Germinal center (tissue), 1 donor: ENCODE measurements at regions not wholly inside any gene's neighbourhood (a gene's known extent, or its start where the extent isn't known, plus 50 kb on each side); places are given as distances from the start of the nearest gene placed in this dataset.

Experiments
- DNase-seq: peaks from one replicate; pipeline ENCODE4 v3.0.0; 2012; ENCODE audit warnings: mixed read lengths, low spot score

- peak; percentile 19 for DNase-seq
Measured at GRCh38 chr12:31867292-31867691, 91.9 kb upstream of the RESF1 start.

- no peak for DNase-seq
Measured at GRCh38 chr12:31866523-31866922, 92.7 kb upstream of the RESF1 start.

GRCh38 chr12:31865023-31865422, 94.2 kb upstream of the RESF1 start:
- DNase-seq = no peak

GRCh38 chr12:31861360-31861759, 97.9 kb upstream of the RESF1 start:
- no peak for DNase-seq

- no peak for DNase-seq
Measured at GRCh38 chr12:31860401-31860800, 98.8 kb upstream of the RESF1 start.

GRCh38 chr12:31859232-31859977, 99.8 kb upstream of the RESF1 start:
- peak; percentile 8 for DNase-seq

GRCh38 chr12:31855427-31855826, 103.8 kb upstream of the RESF1 start:
- no peak for DNase-seq

GRCh38 chr12:31853977-31854376, 105.2 kb upstream of the RESF1 start:
- DNase-seq = no peak

GRCh38 chr12:31853520-31853919, 105.7 kb upstream of the RESF1 start:
- DNase-seq = no peak

- DNase-seq = no peak
Measured at GRCh38 chr12:31850268-31850667, 108.9 kb upstream of the RESF1 start.

GRCh38 chr12:31849090-31849687, 110.0 kb upstream of the RESF1 start:
- DNase-seq = no peak

- no peak for DNase-seq
Measured at GRCh38 chr12:31846405-31846804, 112.8 kb upstream of the RESF1 start.

GRCh38 chr12:31845613-31846322, 113.4 kb upstream of the RESF1 start:
- DNase-seq = no peak

GRCh38 chr12:31843398-31844095, 114.7 kb upstream of the AMN1 start:
- no peak for DNase-seq

- no peak for DNase-seq
Measured at GRCh38 chr12:31837913-31838312, 109.1 kb upstream of the AMN1 start.

- peak; percentile 51 for DNase-seq
Measured at GRCh38 chr12:31835276-31835882, 106.6 kb upstream of the AMN1 start.

GRCh38 chr12:31834150-31834549, 105.3 kb upstream of the AMN1 start:
- no peak for DNase-seq

- DNase-seq = peak; percentile 15
Measured at GRCh38 chr12:31832740-31833729, 104.2 kb upstream of the AMN1 start.

- DNase-seq = no peak
Measured at GRCh38 chr12:31828071-31828470, 99.2 kb upstream of the AMN1 start.

GRCh38 chr12:31822761-31823160, 93.9 kb upstream of the AMN1 start:
- no peak for DNase-seq

GRCh38 chr12:31821484-31821883, 92.7 kb upstream of the AMN1 start:
- no peak for DNase-seq
